HepG2 (cell line): ENCODE measurements at regions not wholly inside any gene's neighbourhood (a gene's known extent, or its start where the extent isn't known, plus 50 kb on each side); places are given as distances from the start of the nearest gene placed in this dataset.

Experiments used
- ATAC-seq: fragments of 200-7000 bp; cut with Tn5 transposase; 3 replicates; pipeline ENCODE4 v1.9.1; 2020; ENCODE audit warnings: mild to moderate bottlenecking, moderate library complexity
- BruUV-seq: library from RNA; stranded (reverse); fragments of 400-500 nt; replicated peaks from 2 replicates; lab custom pipeline; 2021; lab: Mats Ljungman, UMichigan
- CTCF ChIA-PET: fragments of 300-600 bp; formaldehyde crosslinking; extraction: SDS; loops from one replicate; lab custom pipeline; 2021; ENCODE audit warnings: low total read pairs, inconsistent platforms, low intra/inter-chr PET ratio; lab: Yijun Ruan, JAX
- POLR2A ChIA-PET: fragments of 350-600 bp; sonication (Branson Sonifier 250); formaldehyde crosslinking; loops from one replicate; lab custom pipeline; 2020; ENCODE audit warnings: antibody characterized with exemption, inconsistent platforms; lab: Yijun Ruan, JAX
- DNase-seq: peaks from one replicate; pipeline ENCODE4 v3.0.0-alpha.2; 2015; ENCODE audit warnings: low spot score
- FAIRE-seq: peaks from 3 replicates; lab custom pipeline; 2011; peaks lifted over from hg19 to GRCh38; lab: Jason Lieb, UNC
- H2AFZ ChIP-seq: one replicate; pipeline ENCODE4 v1.6.1; 2011; ENCODE audit warnings: low read length, inconsistent platforms
- H3K27ac ChIP-seq: fragments of 300-600 bp; 3 replicates; pipeline ENCODE4 v1.8.0; 2011; ENCODE audit warnings: mixed run types, mild to moderate bottlenecking, mixed read lengths, low read length, inconsistent platforms; ENCODE audit not compliant: insufficient read depth; ENCODE audit errors: extremely low read length
- H3K27me3 ChIP-seq, 2 experiments: fragments of 200-600 bp in 1 of 2; 2 replicates in 1 of 2; 3 replicates in 1 of 2; pipeline versions ENCODE4 v1.6.0 to v1.8.0; 2011; ENCODE audit warnings: low read length in 2 of 2, mild to moderate bottlenecking in 2 of 2, moderate library complexity in 2 of 2, inconsistent platforms in 1 of 2; ENCODE audit not compliant: insufficient read depth in 2 of 2, control insufficient read depth in 1 of 2
- H3K36me3 ChIP-seq, 2 experiments: fragments of 200-600 bp in 1 of 2; replicated peaks in 1 of 2; 2 replicates in 1 of 2; 3 replicates in 1 of 2; pipeline versions ENCODE4 v1.5.1 to v1.8.0; 2011; ENCODE audit warnings: low read length in 2 of 2, inconsistent platforms in 1 of 2; ENCODE audit not compliant: insufficient read depth in 2 of 2, control insufficient read depth in 1 of 2
- H3K4me1 ChIP-seq: 2 replicates; pipeline ENCODE4 v1.5.1; 2012; ENCODE audit warnings: low read length, inconsistent platforms; ENCODE audit not compliant: insufficient read depth
- H3K4me2 ChIP-seq: 2 replicates; pipeline ENCODE4 v1.6.0; 2011; ENCODE audit warnings: low read depth, low read length, inconsistent platforms
- H3K4me3 ChIP-seq, 3 experiments: fragments of 200-600 bp in 1 of 3; sonication (generic), shearing (Covaris generic) in 1 of 3; replicated peaks in 1 of 3; 2 replicates each; pipeline ENCODE4 v1.5.1; 2011 to 2016; ENCODE audit warnings: low read length in 3 of 3, inconsistent platforms in 2 of 3, low read depth in 2 of 3, mild to moderate bottlenecking in 2 of 3, control low read depth in 1 of 3, mixed read lengths in 1 of 3; ENCODE audit not compliant: insufficient read depth in 1 of 3
- H3K79me2 ChIP-seq: one replicate; pipeline ENCODE4 v1.6.1; 2011; ENCODE audit warnings: low read length, inconsistent platforms; ENCODE audit not compliant: insufficient read depth
- H3K9ac ChIP-seq: 2 replicates; pipeline ENCODE4 v1.6.0; 2011; ENCODE audit warnings: mild to moderate bottlenecking, low read depth, low read length, inconsistent platforms; ENCODE audit not compliant: insufficient read depth
- H3K9me3 ChIP-seq: 2 replicates; pipeline ENCODE4 v1.5.1; 2012; ENCODE audit warnings: mild to moderate bottlenecking, low read length
- H4K20me1 ChIP-seq: 2 replicates; pipeline ENCODE4 v1.6.0; 2011; ENCODE audit warnings: inconsistent platforms, mild to moderate bottlenecking, low read length, moderate library complexity; ENCODE audit not compliant: insufficient read depth
- ARNT2 ChIP-seq: sonication (generic); formaldehyde crosslinking; IDR thresholded peaks from 2 replicates; pipeline ENCODE4 v1.8.0; 2022; ENCODE audit warnings: mild to moderate bottlenecking, low read depth, missing genetic modification reagents, moderate library complexity
- CHD2 ChIP-seq: IDR thresholded peaks from 2 replicates; pipeline ENCODE4 v1.6.1; 2011; ENCODE audit warnings: low read depth, low read length, improper control_type of control experiment
- EED ChIP-seq: sonication (generic); formaldehyde crosslinking; IDR thresholded peaks from 2 replicates; pipeline ENCODE4 v1.5.0; 2020; ENCODE audit warnings: mild to moderate bottlenecking, missing genetic modification reagents
- HOXA9 ChIP-seq: sonication (generic); formaldehyde crosslinking; IDR thresholded peaks from 2 replicates; pipeline ENCODE4 v1.8.1; 2022; ENCODE audit warnings: missing genetic modification reagents, mild to moderate bottlenecking, moderate library complexity, borderline replicate concordance
- HOXD1 ChIP-seq: sonication (generic); formaldehyde crosslinking; IDR thresholded peaks from 2 replicates; pipeline ENCODE4 v1.5.0; 2020; ENCODE audit warnings: missing genetic modification reagents
- SATB2 ChIP-seq: sonication (generic); formaldehyde crosslinking; IDR thresholded peaks from 2 replicates; pipeline ENCODE4 v1.5.0; 2020; ENCODE audit warnings: missing genetic modification reagents
- TAF15 ChIP-seq: fragments of 200-400 bp; formaldehyde crosslinking; IDR thresholded peaks from one replicate; pipeline ENCODE4 v1.6.1; 2018; ENCODE audit warnings: mild to moderate bottlenecking, low read depth, low read length; ENCODE audit not compliant: poor library complexity, severe bottlenecking
- ZFAT ChIP-seq: sonication (generic); formaldehyde crosslinking; conservative IDR thresholded peaks from 2 replicates; pipeline ENCODE4 v1.8.1; 2023; ENCODE audit warnings: missing genetic modification reagents, inconsistent platforms
- ZNF121 ChIP-seq: sonication (generic); formaldehyde crosslinking; IDR thresholded peaks from 2 replicates; pipeline ENCODE4 v1.5.0; 2020; ENCODE audit warnings: mild to moderate bottlenecking, missing genetic modification reagents
- ZNF382 ChIP-seq: sonication (generic); formaldehyde crosslinking; IDR thresholded peaks from 2 replicates; pipeline ENCODE4 v1.5.0; 2020; ENCODE audit warnings: missing genetic modification reagents, mild to moderate bottlenecking, borderline replicate concordance
- WGBS: methylation state at CpG from one replicate; pipeline ENCODE4 v1.1.6; 2017; ENCODE audit warnings: low lambda C conversion rate; 5-methylcytosine and 5-hydroxymethylcytosine counted together
- in situ Hi-C: cut with HindIII; loops from 2 replicates; pipeline ENCODE4 v1.10.0; 2017; ENCODE audit warnings: low pct_unique_long_range_greater_than_20kb; ENCODE audit not compliant: extremely low pct_ligation_motif_present
- intact Hi-C: fragments of 100-400 bp; cut with micrococcal nuclease; formaldehyde crosslinking; loops from one replicate; pipeline ENCODE4 v1.10.0; 2022; ENCODE audit not compliant: unreplicated experiment
- TF ChIP-seq, protein P1 (sequence below), 2 experiments: fragments of 450-650 bp in 1 of 2; sonication (generic) in 1 of 2; formaldehyde crosslinking in 1 of 2; IDR thresholded peaks; 2 replicates each; pipeline versions ENCODE4 v1.6.1 to v1.8.0; 2016 to 2022; ENCODE audit warnings: antibody characterized with exemption in 1 of 2, mild to moderate bottlenecking in 1 of 2, missing genetic modification reagents in 1 of 2

DNA sequence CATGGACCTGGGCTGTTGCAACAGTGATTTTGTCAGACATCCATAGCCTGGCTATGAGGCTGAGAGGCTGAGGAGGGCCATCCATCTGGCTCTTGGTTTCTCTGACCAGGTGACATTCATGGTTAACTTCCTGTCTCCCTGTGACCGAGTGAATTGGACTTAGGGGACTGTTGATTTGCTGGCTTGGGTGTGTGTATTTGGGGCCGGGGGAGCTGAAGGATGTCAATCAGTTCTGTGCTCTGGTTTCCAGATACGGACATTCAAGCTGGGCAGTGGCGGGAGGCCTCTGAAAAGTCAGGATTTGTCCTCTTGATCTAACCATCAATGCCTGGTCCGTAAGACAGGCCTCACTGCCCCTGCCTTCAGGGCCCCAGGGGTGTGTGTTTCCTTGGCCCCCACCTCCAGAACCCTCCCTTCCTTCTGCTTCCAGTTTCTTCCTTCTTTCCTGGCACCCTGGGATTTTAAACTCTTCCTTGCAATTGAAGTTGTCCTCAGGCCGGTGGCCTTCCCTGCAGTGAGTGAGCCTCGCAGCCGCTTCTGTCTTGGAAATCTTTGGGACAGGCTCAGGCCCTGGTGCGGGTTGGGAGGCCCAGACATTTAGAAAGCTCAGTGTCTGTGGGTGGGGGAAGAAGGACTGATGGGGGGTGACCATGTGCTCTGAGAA lies 54.7 kb upstream of the HAAO start:
- ATAC-seq (no peak), FAIRE-seq (no peak), DNase-seq (no peak)
- TF ChIP-seq EED (no peak), CHD2 (no peak), HOXA9 (CRISPR knock-in tag) (no peak), HOXD1 (CRISPR knock-in tag) (no peak), ZNF382 (CRISPR knock-in tag) (no peak), SATB2 (CRISPR knock-in tag) (no peak), ZNF121 (CRISPR knock-in tag) (no peak), ARNT2 (CRISPR knock-in tag) (no peak), TAF15 (no peak), ZFAT (no peak)
- TF ChIP-seq, protein P1, sequence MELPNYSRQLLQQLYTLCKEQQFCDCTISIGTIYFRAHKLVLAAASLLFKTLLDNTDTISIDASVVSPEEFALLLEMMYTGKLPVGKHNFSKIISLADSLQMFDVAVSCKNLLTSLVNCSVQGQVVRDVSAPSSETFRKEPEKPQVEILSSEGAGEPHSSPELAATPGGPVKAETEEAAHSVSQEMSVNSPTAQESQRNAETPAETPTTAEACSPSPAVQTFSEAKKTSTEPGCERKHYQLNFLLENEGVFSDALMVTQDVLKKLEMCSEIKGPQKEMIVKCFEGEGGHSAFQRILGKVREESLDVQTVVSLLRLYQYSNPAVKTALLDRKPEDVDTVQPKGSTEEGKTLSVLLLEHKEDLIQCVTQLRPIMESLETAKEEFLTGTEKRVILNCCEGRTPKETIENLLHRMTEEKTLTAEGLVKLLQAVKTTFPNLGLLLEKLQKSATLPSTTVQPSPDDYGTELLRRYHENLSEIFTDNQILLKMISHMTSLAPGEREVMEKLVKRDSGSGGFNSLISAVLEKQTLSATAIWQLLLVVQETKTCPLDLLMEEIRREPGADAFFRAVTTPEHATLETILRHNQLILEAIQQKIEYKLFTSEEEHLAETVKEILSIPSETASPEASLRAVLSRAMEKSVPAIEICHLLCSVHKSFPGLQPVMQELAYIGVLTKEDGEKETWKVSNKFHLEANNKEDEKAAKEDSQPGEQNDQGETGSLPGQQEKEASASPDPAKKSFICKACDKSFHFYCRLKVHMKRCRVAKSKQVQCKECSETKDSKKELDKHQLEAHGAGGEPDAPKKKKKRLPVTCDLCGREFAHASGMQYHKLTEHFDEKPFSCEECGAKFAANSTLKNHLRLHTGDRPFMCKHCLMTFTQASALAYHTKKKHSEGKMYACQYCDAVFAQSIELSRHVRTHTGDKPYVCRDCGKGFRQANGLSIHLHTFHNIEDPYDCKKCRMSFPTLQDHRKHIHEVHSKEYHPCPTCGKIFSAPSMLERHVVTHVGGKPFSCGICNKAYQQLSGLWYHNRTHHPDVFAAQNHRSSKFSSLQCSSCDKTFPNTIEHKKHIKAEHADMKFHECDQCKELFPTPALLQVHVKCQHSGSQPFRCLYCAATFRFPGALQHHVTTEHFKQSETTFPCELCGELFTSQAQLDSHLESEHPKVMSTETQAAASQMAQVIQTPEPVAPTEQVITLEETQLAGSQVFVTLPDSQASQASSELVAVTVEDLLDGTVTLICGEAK (IDR thresholded peaks at IDR 0.05), result no peak
- TF ChIP-seq, protein P1 (CRISPR knock-in tag; IDR thresholded peaks at IDR 0.05), result no peak
- intact Hi-C loops, result no loop called here
- Histone ChIP-seq H3K4me1 (peaks cover 47% of the 10 kb centered on the region), H3K9me3 (no peaks in the 10 kb centered on the region), H3K36me3 (no peaks in the 10 kb centered on the region), H4K20me1 (no peaks in the 10 kb centered on the region), H3K27ac (no peak overlapping the region), H3K9ac (no peak overlapping the region), H3K79me2 (no peaks in the 10 kb centered on the region), H2AFZ (no peak overlapping the region), H3K27me3 (peaks cover 2 to 37% of the 10 kb centered on the region in 2 experiments; a peak in 4 of 5 replicates), H3K4me2 (no peak overlapping the region), H3K4me3 (no peak overlapping the region)
- WGBS, result 59% methylated on average over 9 of the region's 9 CpGs
- no TSS peak for BruUV-seq
- in situ Hi-C loops, result no loop called here
- CTCF ChIA-PET, result no interaction called here
- POLR2A ChIA-PET, result interaction anchor here (1.1 kb wide), 1 partner anchor 8 kb away, joined by 3 read pairs; no protein-coding TSS in a partner anchor
